HK-2 (cell line): ENCODE measurements at regions not wholly inside any gene's neighbourhood (a gene's known extent, or its start where the extent isn't known, plus 50 kb on each side); places are given as distances from the start of the nearest gene placed in this dataset.
A peak's percentile ranks its signal among the peaks of the same experiment; 100 is the strongest.

Source experiments
- DNase-seq: peaks from one replicate; pipeline ENCODE4 v3.0.0-alpha.2; 2018; ENCODE audit not compliant: unreplicated experiment

DNA sequence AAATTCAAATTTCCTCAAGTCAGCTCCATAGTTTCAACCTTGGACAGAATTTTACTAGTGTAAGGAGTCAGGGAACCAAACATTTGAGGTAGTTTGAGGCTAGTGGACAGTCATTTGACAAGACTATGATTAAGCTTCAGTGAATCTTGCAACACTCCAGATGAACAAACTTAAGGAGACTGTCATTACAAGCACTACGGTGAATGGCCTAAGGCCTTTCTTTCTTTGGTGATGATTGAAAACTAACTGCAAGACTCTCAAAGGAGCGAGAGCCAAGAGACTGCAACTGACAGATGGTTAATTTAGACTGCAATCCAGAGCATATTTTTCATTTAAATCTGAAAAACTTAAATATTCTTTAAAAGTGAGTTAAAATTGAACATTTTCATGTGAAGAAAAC is 272.3 kb upstream of the NECTIN3 start:
- DNase-seq = no peak

DNA sequence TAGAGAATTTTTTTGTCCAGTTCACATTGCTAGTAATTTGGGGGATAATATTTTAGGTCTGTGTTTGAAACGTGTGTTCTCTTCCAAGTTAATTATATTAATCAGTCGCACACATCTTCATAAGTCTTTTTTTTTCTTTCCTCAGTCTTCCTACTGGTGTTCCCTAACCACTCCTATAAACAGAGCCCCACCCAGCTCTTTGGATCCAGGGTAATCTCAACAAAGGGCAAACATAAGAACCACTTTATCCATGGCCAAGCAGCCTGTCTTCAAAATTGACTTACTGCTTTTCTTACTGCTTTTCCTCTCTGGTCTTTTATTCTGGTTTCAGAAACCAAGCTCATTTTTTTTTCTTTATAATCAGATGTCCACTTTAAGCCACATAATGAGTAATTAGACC is 266.8 kb upstream of the NECTIN3 start:
- no peak for DNase-seq

DNA sequence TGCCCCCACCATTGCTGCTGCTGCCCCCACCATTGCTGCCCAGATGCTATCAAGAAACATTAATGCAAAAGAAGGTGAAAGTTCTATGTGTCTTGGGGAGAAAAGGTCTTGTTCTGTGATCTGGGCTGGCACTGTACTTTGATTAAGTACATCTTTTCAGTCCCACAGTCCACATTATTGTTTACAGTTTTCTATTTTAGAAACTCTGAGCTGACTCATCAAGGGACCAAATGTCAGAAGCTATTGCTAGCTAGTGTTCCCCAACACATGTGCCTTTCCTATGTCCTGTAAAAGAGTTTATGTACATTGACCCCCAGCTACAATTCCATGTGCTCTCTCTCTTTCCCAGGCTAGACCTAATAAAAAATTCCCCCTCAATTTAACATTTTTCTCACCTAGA is 264.7 kb upstream of the NECTIN3 start:
- DNase-seq = no peak

DNA sequence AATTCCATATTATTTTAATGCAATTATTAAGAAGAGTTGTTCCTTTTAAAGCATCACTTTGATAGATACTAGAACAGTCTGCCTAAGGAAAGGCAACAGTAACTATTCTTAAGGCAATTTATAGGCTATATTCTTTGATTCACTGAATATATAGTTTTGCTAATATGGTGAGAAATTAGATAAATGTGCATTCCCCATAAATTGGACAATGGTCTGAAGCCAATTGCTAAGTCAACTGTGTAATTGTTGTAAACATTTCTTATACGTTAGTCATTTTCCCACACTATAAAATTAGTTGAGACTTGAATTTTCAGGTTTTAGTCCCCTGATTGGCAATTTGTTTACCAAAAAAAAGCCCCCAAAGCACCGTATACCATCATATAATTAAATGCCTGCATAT is 263.0 kb upstream of the NECTIN3 start:
- DNase-seq = no peak

DNA sequence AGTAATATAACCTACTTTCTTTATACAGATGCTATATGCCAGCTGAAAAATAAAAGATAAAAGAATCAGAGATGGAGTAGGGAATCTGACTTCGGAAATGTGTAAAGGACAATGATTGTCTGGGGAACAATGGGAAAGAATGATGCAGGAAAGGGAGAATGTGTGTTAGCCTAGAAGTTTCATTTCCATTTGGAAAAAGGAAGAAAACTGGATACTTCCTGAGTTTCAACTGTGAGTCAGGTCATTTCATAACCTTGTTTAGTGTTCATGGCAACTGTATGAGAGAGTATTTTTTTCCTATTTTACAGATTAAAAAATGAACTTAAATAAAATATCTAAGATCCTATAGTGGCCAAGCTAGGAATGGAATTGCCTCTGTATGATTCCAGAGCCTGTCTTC is 261.3 kb upstream of the NECTIN3 start:
- DNase-seq = no peak

DNA sequence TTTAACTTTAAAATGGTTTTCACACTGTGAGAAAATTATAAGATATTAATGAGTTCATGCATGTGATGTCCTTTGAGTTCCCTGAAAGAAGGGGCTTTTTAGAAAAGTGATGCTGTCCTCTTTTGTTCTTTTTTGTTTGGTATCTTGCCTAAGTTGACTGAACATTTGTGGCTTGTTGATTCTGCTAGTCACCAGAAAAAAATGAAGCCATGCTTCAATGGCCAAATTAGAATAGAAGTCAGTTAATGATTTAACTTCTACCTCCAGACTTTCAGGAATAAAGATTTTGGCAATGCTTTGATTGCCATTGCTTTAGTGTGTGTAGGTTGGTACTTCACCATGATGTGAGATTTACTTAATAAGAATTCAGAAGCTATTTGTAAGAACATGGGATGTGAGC is 260.6 kb upstream of the NECTIN3 start:
- DNase-seq = no peak

DNA sequence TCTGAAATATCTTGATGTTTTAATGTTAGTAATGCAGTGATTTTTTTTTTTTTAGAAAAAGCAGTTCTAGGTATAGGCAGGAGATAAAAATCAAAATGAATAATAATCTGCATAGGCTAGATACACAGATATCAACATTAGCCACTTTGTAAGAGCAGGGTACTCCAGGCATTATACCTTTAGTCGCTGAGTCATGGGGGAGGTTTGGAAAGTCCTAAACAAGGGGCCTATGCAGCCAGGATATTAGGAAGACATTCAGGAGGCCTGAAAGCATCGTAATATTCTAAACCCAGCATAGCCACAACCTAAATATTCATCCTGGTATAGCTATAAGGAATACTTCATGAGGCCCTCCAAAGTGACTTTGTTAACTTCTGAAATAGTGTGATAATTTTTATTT is 258.1 kb upstream of the NECTIN3 start:
- DNase-seq = no peak

DNA sequence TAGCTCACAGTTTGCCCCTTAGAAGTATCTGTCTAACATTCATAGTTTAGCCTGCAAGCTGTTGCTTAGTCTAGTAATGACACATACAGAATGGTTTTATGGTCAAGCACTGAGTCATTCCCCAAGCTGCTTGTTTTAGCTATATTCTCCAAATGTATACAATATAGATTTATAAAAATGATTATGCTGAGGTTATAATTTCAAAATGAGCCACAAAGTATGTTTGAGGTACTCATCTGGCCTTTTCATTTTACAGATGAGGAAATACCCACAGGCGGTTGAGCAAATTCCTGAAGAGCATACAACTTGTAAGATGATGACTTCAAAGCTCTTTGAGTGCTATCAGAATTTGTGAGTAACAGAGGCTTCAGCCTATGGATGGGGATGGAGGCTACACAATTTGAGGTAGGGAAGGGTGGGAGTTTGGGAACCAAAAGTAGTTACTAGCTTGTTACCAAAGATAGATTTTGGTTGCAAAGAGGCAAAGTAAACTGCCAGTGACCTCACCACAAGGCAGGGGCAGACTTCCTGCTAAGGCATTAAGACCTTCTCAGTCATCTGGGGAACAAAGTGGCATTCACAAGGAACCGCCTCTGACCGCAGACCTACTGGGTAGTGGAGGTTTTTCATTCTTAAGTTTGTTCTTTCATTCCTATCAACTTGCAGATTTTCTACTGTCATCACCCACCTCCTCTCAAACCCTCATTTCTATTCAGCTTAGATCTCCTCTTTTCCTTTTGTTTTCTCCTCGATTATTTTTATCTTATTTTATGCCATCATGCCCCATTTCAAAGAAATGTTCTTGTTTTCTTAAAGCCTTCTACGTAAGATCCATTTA is 257.2 kb upstream of the NECTIN3 start:
- peak; percentile 69 for DNase-seq

DNA sequence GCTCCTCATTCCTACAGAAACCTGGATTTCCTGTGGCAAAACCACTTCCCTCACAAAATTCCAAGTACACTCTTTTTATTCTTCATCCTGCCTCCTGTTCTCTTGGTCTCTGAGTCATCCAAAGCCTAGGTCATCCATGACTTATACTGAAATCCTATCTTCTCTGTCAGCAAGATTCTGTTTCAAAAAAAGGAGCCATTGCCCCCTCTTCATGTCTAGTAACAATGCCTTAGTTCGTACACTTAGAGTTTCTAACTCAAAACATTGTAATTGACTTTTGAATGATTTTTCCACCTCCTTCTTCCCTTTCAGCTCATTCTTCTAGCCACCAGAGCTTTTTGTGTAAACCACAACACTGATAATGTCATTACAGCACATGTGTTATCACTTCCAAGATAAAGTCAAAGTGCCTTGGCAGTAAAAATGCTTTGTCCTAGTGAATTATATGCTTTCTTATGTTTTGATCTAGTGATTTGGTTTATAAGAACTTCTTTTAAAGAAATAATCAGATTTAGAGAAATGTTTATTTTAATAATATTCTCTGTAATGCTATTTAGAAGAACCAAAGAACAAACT is 256.5 kb upstream of the NECTIN3 start:
- DNase-seq = peak; percentile 5

DNA sequence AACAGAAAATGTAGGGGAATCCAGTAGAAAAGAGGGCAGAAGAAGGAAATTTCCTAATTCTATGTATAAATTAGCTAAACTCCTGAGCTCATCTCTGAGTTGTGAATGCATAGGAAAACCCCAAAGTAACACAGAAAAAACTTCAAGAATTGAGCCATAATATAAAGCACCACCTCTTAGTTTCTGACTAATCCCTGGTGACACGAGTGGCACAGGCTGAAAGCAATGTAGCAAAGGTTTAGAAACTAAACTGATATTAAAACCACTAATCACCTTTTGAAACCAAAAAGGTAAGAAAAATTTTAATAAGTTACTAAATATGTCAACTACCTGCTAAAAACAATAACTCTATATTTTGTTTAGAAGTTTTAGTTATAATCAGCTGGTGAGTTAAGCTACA is 255.6 kb upstream of the NECTIN3 start:
- DNase-seq = no peak

DNA sequence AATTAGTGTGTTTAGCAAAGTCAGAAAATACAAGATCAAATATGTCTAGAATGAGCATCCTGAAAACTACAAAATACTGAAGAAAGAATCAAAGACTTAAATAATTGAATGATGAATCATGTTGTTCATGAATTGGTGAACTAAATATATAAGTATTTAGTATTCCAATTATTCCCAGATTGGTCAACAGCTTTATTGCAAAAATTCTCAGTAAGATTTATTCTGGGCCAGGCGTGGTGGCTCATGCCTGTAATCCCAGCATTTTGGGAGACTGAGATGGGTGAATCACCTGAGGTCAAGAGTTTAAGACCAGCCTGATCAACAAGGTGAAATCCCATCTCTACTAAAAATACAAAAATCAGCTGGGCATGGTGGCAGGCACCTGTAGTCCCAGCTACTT is 250.0 kb upstream of the NECTIN3 start:
- no peak for DNase-seq

DNA sequence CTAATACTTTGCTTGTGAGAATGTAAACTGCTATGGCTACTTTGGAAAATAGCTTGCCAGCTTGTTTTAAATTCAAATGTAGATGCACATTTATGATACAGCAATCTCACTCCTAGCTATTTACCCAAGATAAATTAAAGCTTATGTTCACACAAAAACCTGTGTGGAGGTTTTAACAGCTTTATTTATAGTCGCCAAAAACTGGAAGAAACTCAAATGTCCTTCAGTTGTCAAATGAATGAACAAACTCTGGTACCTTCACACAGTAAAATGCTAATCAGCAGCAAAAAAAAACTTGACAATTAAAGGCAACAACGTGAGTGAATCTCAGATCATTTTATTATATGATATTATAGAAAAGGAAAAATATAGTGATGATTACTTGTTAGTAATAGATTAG is 248.6 kb upstream of the NECTIN3 start:
- DNase-seq = no peak

DNA sequence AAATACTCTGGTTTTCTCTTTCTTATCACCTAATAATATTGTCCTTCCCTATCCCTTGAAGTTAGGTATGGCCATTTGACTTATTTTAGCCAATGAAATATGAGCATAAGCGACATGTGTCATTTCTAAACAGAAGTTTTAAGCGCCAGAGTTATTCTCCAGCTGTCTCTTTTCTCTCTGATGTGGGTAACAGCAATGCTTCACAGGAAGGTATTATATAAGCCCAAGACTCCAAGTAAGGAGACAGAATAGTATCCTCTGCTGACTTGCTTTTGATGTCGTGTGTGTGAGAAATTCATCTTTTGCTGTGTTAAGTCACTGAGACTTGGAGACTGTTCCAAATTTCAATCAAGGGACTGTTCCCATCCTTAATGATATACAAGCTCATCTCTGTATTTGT is 224.6 kb upstream of the NECTIN3 start:
- no peak for DNase-seq

DNA sequence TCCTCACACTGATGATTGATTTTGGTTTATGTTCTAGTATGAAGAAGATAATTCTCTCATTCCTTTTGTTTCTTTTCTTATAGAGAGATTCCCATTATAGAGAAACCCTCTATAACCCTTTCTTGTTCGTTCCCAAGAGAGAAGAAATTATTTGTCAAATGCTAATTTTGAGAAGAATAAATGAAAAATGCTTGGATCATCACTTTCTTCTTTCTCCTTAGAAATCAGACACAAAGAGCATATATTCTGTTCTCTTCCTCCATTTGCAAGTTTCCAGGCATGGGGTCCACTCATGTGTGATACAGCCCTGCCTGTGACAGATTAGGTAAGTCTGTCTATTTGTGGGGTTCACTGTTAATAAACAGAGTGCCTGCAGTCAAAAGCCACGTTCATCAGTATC is 222.6 kb upstream of the NECTIN3 start:
- no peak for DNase-seq

DNA sequence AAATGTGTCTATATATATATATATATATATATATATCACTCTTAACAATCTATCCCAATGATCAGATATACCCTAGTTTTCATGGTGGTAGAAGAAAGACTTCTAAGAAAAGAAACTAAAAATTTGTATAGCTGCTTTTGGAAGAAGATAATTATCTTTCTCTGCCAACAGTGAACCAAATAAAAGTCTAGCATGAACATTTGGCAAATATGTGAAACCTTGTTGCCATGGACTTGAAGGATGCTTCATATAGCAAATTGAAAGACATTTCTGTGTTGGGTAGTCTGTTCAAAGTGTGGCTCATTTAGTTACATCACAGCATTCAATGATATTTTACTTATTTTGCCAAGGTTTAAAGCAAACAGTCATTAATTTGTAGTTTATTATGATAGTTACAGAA is 219.9 kb upstream of the NECTIN3 start:
- no peak for DNase-seq

DNA sequence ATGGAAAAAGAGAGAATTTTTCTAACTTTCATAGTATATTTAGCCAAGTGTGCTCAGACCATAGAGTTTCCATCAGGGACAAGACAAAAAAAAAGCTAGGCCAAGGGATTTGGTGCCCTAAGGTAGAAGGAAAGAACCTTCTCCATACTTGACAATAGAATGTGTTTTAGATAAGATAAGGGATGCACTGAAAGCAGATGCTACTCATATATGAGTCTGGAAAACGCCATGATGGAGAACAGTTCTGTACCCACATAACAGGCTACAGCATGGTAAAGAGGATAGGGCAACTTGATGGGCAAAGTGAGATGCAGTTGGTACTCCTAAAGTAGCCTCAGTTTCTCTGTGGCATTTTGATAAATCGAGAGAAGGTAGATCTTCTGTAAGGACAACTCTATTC is 216.4 kb upstream of the NECTIN3 start:
- no peak for DNase-seq

DNA sequence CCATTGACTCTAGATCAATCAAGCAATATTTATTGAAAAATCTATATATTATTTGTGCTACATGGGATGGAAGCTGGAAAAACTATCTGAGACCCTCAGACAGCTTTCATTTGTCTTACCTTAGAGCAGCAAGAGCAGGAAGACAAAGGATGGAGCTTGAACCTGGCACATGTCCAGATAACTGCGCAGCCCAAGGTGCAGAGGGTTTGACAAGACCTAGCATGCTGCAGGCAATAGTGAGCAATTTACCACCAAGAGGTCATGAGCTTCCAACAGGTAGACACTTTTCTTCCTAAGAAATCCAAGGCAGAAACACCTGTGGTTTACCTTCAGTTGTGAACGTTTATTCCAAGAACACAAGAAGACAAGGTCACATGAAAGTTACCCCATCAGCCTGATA is 214.7 kb upstream of the NECTIN3 start:
- DNase-seq = no peak

DNA sequence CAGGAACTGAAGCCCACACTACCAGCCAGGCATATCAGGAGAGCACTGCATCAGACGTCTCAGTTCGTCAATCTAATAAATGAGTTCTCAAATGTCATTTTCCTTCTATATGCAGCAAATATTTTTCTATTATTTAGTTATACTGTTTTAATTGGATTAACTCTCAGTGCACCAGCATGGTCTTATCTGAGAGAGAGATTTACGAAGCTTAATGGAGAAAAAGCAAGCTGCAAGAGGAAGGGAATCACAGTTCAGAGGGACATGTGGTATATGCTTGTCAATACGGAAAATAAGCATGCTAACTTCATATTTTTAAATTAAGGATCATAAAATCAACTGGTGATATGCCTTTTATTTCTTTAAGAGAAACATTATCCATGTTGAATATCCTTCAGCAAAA is 213.1 kb upstream of the NECTIN3 start:
- no peak for DNase-seq

DNA sequence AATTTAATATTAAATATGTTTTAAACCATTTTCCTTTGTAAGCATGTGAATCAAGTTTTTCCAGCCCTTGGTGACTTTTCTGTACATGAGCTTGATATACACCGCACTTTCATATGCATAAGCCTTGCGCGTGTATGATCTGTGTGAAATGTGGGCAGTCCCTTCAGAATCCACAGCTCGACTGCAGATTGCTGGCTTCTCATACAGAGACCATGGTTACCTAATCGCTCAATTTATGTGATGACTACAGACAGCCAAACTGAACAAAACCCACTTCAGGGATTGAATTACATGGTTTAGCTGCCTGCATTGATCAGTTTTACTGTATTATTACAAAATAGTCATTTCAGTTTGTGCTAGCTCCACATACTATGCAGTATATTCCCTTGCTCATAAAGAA is 212.3 kb upstream of the NECTIN3 start:
- DNase-seq = no peak

DNA sequence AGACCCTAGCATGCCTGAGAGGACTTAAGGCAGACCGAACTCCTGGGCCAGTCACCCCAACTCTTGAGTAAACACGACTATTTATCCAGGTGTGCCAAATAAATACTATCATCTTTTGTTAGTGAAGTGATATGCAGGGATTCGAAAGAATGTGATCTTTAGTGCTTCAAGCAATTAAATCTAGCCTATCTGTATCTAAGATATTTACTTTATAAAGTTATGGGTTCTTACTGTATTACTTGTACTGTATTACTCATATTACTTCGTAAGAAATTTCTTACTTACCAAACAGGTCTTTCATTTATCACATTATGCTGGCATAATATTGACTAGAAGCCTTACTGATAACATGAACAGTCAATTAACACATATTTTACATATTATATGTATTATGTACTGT is 211.6 kb upstream of the NECTIN3 start:
- no peak for DNase-seq

DNA sequence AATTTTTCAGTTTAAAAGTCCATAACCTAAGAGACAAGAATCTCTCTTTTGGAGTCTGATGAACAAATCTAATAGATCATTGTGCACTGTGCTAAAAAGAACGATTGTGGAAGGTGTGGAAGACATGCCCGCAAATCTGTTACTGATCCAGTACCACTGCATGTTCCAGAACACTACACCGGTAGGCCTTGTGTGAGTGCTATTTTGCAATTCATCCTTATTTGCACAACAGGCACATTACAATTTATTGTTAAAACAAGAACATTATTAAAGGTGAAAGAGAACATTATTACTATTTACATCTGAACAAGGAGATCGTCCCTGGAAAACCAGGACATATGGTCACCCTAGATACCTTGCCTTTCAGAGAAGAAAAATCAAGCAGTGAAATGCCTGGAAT is 205.7 kb upstream of the NECTIN3 start:
- no peak for DNase-seq

DNA sequence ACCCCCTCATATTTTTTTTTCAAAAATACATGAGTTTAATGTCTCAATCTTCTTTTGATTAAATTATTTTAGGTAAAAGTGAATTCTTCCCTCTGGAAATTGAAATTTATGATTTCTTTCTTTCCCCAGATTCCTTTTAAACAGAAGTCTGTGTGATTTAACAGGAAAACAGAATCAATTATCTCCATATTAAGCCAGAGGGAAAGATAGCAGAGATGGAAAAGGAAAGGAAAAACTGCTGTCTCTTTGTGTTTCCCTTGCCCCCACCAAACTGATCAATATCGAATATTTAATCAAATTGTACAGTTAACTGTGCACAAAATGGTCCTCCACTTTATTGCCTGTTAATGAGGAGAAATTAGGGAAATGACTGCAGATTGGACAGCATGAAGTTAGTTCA is 203.5 kb upstream of the NECTIN3 start:
- no peak for DNase-seq

DNA sequence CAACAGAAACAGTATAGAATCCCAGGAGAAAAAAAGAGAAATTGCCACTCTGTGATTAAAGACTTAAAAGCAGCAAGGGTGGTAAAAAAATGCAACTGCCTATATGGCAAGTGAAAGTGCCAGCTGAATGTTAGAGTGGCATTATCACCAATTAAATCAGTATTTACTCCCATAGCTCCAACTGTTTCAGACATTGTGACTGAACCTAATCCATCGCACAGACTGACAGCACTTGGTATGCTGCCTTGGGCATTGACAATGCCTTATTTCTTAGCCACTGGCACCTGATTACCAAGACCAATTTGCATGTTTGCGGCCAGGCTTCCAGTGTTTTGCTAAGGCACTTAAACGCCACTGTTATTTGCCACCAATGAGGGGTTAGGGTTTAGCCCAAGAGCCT is 201.9 kb upstream of the NECTIN3 start:
- no peak for DNase-seq

DNA sequence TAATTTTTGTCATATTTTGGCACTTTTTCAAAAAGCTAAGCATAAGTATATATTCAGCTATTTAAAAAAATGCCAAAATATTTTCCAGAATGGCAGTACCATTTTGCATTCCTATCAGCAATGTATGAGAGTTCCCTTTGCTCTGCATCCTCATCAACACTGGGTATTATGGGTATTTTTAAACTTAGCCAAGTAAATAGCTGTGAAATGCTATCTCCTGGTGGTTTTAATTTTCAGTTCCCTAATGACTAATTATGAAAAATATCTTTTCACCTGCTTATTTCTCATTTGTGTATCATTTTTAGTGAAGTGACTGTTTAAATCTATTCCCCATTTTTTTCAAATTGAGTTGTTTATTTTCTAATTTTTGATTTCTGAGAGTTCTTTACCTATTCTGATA is 199.7 kb upstream of the NECTIN3 start:
- no peak for DNase-seq
